DOHH2 (cell line): ENCODE measurements at regions not wholly inside any gene's neighbourhood (a gene's known extent, or its start where the extent isn't known, plus 50 kb on each side); places are given as distances from the start of the nearest gene placed in this dataset.

Experiments
- H3F3A ChIP-seq: fragments of 200-600 bp; sonication (generic), shearing (Covaris generic); 2 replicates; pipeline ENCODE4 v1.6.0; 2016; ENCODE audit warnings: antibody characterized with exemption, mild to moderate bottlenecking; ENCODE audit not compliant: control insufficient read depth, insufficient read depth
- H3K27ac ChIP-seq: fragments of 200-600 bp; sonication (generic); 2 replicates; pipeline ENCODE4 v1.5.1; 2014; ENCODE audit warnings: low read depth, mild to moderate bottlenecking, low read length, moderate library complexity
- H3K27me3 ChIP-seq: fragments of 200-600 bp; sonication (generic); 2 replicates; pipeline ENCODE4 v1.6.1; 2014; ENCODE audit warnings: mild to moderate bottlenecking, low read length, mixed read lengths; ENCODE audit not compliant: control insufficient read depth
- H3K36me3 ChIP-seq: fragments of 200-600 bp; sonication (generic); 2 replicates; pipeline ENCODE4 v1.6.1; 2014; ENCODE audit warnings: mild to moderate bottlenecking, low read length, moderate library complexity, mixed read lengths; ENCODE audit not compliant: control insufficient read depth
- H3K4me1 ChIP-seq: fragments of 200-600 bp; sonication (generic); 2 replicates; pipeline ENCODE4 v1.6.1; 2014; ENCODE audit warnings: mild to moderate bottlenecking, low read length, mixed read lengths; ENCODE audit not compliant: control insufficient read depth
- H3K4me2 ChIP-seq: fragments of 200-600 bp; sonication (generic); 2 replicates; pipeline ENCODE4 v1.6.0; 2014; ENCODE audit warnings: mild to moderate bottlenecking, low read length, moderate library complexity
- H3K4me3 ChIP-seq: fragments of 200-600 bp; sonication (generic); 2 replicates; pipeline ENCODE4 v1.5.1; 2014; ENCODE audit warnings: mild to moderate bottlenecking, low read length, mixed read lengths
- H3K79me2 ChIP-seq: fragments of 200-600 bp; sonication (generic); 2 replicates; pipeline ENCODE4 v1.6.1; 2014; ENCODE audit warnings: mild to moderate bottlenecking, low read length, mixed read lengths; ENCODE audit not compliant: control insufficient read depth
- H3K9me2 ChIP-seq: fragments of 200-600 bp; sonication (generic); replicated peaks from 2 replicates; pipeline ENCODE4 v1.6.1; 2014; ENCODE audit warnings: mild to moderate bottlenecking, low read length, mixed read lengths; ENCODE audit not compliant: control insufficient read depth
- H3K9me3 ChIP-seq: fragments of 200-600 bp; sonication (generic); 2 replicates; pipeline ENCODE4 v1.6.1; 2014; ENCODE audit warnings: antibody characterized with exemption, low read length, mixed read lengths; ENCODE audit not compliant: control insufficient read depth, insufficient read depth
- H4K20me1 ChIP-seq: fragments of 200-600 bp; sonication (generic); 2 replicates; pipeline ENCODE4 v1.6.0; 2014; ENCODE audit warnings: low read depth, mild to moderate bottlenecking, antibody characterized with exemption, low read length, moderate library complexity; ENCODE audit not compliant: control insufficient read depth, insufficient read depth
- CTCF ChIP-seq: fragments of 200-600 bp; sonication (generic); IDR thresholded peaks from one replicate; pipeline ENCODE4 v1.5.1; 2014; ENCODE audit warnings: antibody characterized with exemption, mild to moderate bottlenecking, low read depth, low read length; ENCODE audit not compliant: poor library complexity, severe bottlenecking
- EZH2phosphoT487 ChIP-seq: fragments of 200-600 bp; sonication (generic); IDR thresholded peaks from 2 replicates; pipeline ENCODE4 v1.6.1; 2017; ENCODE audit warnings: borderline replicate concordance, mild to moderate bottlenecking, antibody characterized with exemption, low read length, moderate library complexity, mixed read lengths

DNA sequence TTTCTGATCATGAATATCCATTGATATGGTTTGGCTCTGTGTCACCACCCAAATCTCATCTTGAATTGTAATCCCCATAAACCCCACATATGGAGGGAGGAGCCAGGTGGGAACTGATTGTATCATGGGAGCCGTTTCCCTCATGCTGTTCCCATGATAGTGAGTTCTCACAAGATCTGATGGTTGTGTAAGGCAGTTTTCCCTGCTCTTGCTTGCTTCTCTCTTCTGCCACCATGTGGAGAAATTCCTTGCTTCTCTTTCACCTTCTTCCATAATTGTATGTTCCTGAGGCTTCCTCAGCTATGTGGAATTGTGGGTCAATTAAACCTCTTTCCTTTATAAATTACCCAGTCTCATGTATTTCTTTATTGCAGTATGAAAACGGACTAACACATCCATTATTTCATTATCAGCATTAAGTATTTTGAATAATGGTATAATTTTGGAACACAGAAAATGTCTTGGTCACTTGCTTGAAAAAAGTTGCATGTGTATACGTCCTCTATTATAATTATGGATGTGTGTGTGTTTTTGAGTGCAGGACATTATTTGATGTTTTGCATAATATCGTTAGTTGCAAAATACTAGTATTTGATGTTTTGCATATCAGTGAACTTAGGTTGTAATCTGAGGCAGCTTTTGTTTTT lies 334.6 kb downstream of the PCDH10 start:
- Histone ChIP-seq H3K36me3 (no peaks in the 10 kb centered on the region), H3K4me1 (no peaks in the 10 kb centered on the region), H3K4me3 (no peak overlapping the region), H3F3A (no peaks in the 10 kb centered on the region), H3K27ac (no peak overlapping the region), H4K20me1 (no peaks in the 10 kb centered on the region), H3K79me2 (no peaks in the 10 kb centered on the region), H3K9me3 (no peaks in the 10 kb centered on the region), H3K9me2 (no peaks in the 10 kb centered on the region), H3K4me2 (no peak overlapping the region), H3K27me3 (no peaks in the 10 kb centered on the region)
- TF ChIP-seq CTCF (no peak), EZH2phosphoT487 (no peak)

DNA sequence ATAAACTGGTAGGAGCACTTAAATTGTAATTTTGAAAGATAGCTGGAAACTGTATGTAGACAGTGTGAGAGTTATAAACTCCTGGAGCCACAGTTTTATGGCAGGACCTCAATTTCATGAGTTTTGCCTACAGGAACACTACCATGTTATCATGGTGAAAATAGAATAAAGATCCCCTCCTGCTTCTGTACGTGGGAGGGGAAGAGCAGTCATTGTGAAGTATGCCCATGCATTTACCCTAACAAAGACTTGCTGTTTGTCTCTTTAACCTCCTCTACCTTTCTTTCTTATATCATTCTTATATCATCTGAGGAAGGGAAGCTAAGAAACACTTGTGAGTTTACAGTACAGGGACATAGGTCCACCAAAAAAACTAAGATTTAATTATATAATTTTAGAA lies 327.0 kb downstream of the PCDH10 start:
- Histone ChIP-seq H3F3A (no peaks in the 10 kb centered on the region), H3K27ac (no peak overlapping the region), H3K9me2 (no peaks in the 10 kb centered on the region), H3K9me3 (no peaks in the 10 kb centered on the region), H3K4me1 (no peaks in the 10 kb centered on the region), H4K20me1 (no peaks in the 10 kb centered on the region), H3K27me3 (no peaks in the 10 kb centered on the region), H3K4me2 (no peak overlapping the region), H3K79me2 (no peaks in the 10 kb centered on the region), H3K36me3 (no peaks in the 10 kb centered on the region), H3K4me3 (no peak overlapping the region)
- TF ChIP-seq EZH2phosphoT487 (no peak), CTCF (no peak)

- Histone ChIP-seq H3K79me2 (no peaks in the 10 kb centered on the region), H3K27ac (no peak overlapping the region), H3K9me2 (no peaks in the 10 kb centered on the region), H3K4me1 (no peaks in the 10 kb centered on the region), H3K27me3 (no peaks in the 10 kb centered on the region), H3K9me3 (no peaks in the 10 kb centered on the region), H3K4me3 (no peak overlapping the region), H4K20me1 (no peaks in the 10 kb centered on the region), H3F3A (no peaks in the 10 kb centered on the region), H3K36me3 (no peaks in the 10 kb centered on the region), H3K4me2 (no peak overlapping the region)
- no peak for TF ChIP-seq EZH2phosphoT487
- no peak for TF ChIP-seq CTCF
Measured at GRCh38 chr4:133474501-133474900, 325.4 kb downstream of the PCDH10 start.
